Stimulated activated CD8-positive, alpha-beta memory T cell treated with anti-CD3 and anti-CD28 coated beads, Interleukin-15, amount 100 ng/mL, for 24 hours (primary cell): ENCODE measurements at regions not wholly inside any gene's neighbourhood (a gene's known extent, or its start where the extent isn't known, plus 50 kb on each side); places are given as distances from the start of the nearest gene placed in this dataset.

Experiments used
- DNase-seq: peaks from one replicate; pipeline ENCODE4 v3.0.0-alpha.2; 2020; ENCODE audit warnings: low read depth

- DNase-seq, result no peak
Measured at GRCh38 chr22:48808038-48808960, 1019.4 kb downstream of the BRD1 start.

- no peak for DNase-seq
Measured at GRCh38 chr22:48807155-48807554, 1020.5 kb downstream of the BRD1 start.

- DNase-seq, result no peak
Measured at GRCh38 chr22:48806227-48806781, 1021.4 kb downstream of the BRD1 start.

- DNase-seq, result no peak
Measured at GRCh38 chr22:48805516-48805915, 1022.2 kb downstream of the BRD1 start.

- DNase-seq, result no peak
Measured at GRCh38 chr22:48804811-48805301, 1022.8 kb downstream of the BRD1 start.

GRCh38 chr22:48803948-48804810 is 1023.5 kb downstream of the BRD1 start:
- DNase-seq, result no peak

- DNase-seq, result no peak
Measured at GRCh38 chr22:48803171-48803947, 1024.3 kb downstream of the BRD1 start.

GRCh38 chr22:48802576-48802975 is 1025.1 kb downstream of the BRD1 start:
- DNase-seq, result no peak

- no peak for DNase-seq
Measured at GRCh38 chr22:48800886-48801607, 1026.6 kb downstream of the BRD1 start.

GRCh38 chr22:48800036-48800885 is 1027.4 kb downstream of the BRD1 start:
- no peak for DNase-seq

GRCh38 chr22:48799227-48799970 is 1028.3 kb downstream of the BRD1 start:
- no peak for DNase-seq

- no peak for DNase-seq
Measured at GRCh38 chr22:48798281-48799226, 1029.1 kb downstream of the BRD1 start.

- no peak for DNase-seq
Measured at GRCh38 chr22:48797731-48798130, 1029.9 kb downstream of the BRD1 start.

GRCh38 chr22:48796310-48797015 is 1031.2 kb downstream of the BRD1 start:
- DNase-seq, result no peak

GRCh38 chr22:48795664-48796063 is 1032.0 kb downstream of the BRD1 start:
- no peak for DNase-seq

- DNase-seq, result no peak
Measured at GRCh38 chr22:48794906-48795305, 1032.8 kb downstream of the BRD1 start.

- no peak for DNase-seq
Measured at GRCh38 chr22:48793949-48794348, 1033.7 kb downstream of the BRD1 start.

GRCh38 chr22:48786679-48786996 is 1041.0 kb downstream of the BRD1 start:
- DNase-seq, result no peak
